Stimulated activated naive B cell treated with anti-CD40 and anti-IgM and Interleukin-4, amounts not matched to agents 10 μg/mL and 1 μg/mL and 100 μg/mL, for 72 hours (primary cell): ENCODE measurements at regions not wholly inside any gene's neighbourhood (a gene's known extent, or its start where the extent isn't known, plus 50 kb on each side); places are given as distances from the start of the nearest gene placed in this dataset.

Experiments
- ATAC-seq, 2 donors: fragments of 150-1000 bp; cut with Tn5 transposase; replicated peaks; 2 replicates each; pipeline ENCODE4 v1.10.0; 2021; ENCODE audit warnings: moderate library complexity in 1 of 2
- DNase-seq: peaks from one replicate; pipeline ENCODE4 v3.0.0; 2021
- H3K27ac Mint-ChIP-seq: one replicate; pipeline ENCODE4 v1.8.0; 2022; ENCODE audit warnings: mild to moderate bottlenecking, mixed read lengths
- H3K27me3 Mint-ChIP-seq, 2 donors: one replicate each; pipeline ENCODE4 v1.8.0; 2022; ENCODE audit warnings: mixed read lengths in 2 of 2
- H3K36me3 Mint-ChIP-seq, 2 donors: one replicate each; pipeline ENCODE4 v1.8.0; 2022; ENCODE audit warnings: mixed read lengths in 2 of 2, mild to moderate bottlenecking in 1 of 2
- H3K4me1 Mint-ChIP-seq, 2 donors: one replicate each; pipeline ENCODE4 v1.8.0; 2022; ENCODE audit warnings: mixed read lengths in 2 of 2, mild to moderate bottlenecking in 1 of 2
- H3K4me3 Mint-ChIP-seq, 2 donors: one replicate each; pipeline ENCODE4 v1.8.0; 2022; ENCODE audit warnings: mild to moderate bottlenecking in 2 of 2, mixed read lengths in 2 of 2, moderate library complexity in 1 of 2
- H3K9me3 Mint-ChIP-seq, 2 donors: one replicate each; pipeline ENCODE4 v1.8.0; 2022; ENCODE audit warnings: mixed read lengths in 2 of 2, mild to moderate bottlenecking in 1 of 2

- H3K27me3 Mint-ChIP-seq, result no peaks in the 10 kb centered on the region
- no peaks in the 10 kb centered on the region for H3K36me3 Mint-ChIP-seq
- no peak for DNase-seq
- no peak overlapping the region for H3K27ac Mint-ChIP-seq
- no peak overlapping the region for H3K4me3 Mint-ChIP-seq
- peak in 1 of 2 donors; percentile 23 for ATAC-seq
- no peaks in the 10 kb centered on the region for H3K4me1 Mint-ChIP-seq
- peaks cover 0 to 2% of the 10 kb centered on the region in 2 donors for H3K9me3 Mint-ChIP-seq
Measured at GRCh38 chr3:83034806-83035703, 1273.6 kb upstream of the GBE1 start.

GRCh38 chr3:83033133-83033532 lies 1271.7 kb upstream of the GBE1 start:
- H3K9me3 Mint-ChIP-seq, result peaks cover 0 to 6% of the 10 kb centered on the region in 2 donors
- no peak overlapping the region for H3K27ac Mint-ChIP-seq

GRCh38 chr3:83023086-83023485 lies 1261.6 kb upstream of the GBE1 start:
- H3K4me3 Mint-ChIP-seq, result no peak overlapping the region
- DNase-seq (no peak), ATAC-seq (no peak)
- H3K27me3 Mint-ChIP-seq, result no peaks in the 10 kb centered on the region
- H3K9me3 Mint-ChIP-seq, result peaks cover 0 to 3% of the 10 kb centered on the region in 2 donors
- no peaks in the 10 kb centered on the region for H3K36me3 Mint-ChIP-seq
- H3K27ac Mint-ChIP-seq, result no peak overlapping the region
- H3K4me1 Mint-ChIP-seq, result no peaks in the 10 kb centered on the region

More at GRCh38 chr3:83033133-83033532, 1271.7 kb upstream of the GBE1 start:
- ATAC-seq (no peak), DNase-seq (no peak)
- Mint-ChIP-seq H3K4me3 (no peak overlapping the region), H3K27me3 (no peaks in the 10 kb centered on the region), H3K36me3 (no peaks in the 10 kb centered on the region), H3K4me1 (no peaks in the 10 kb centered on the region)

GRCh38 chr3:83011481-83011880 lies 1250.0 kb upstream of the GBE1 start:
- no peaks in the 10 kb centered on the region for H3K9me3 Mint-ChIP-seq
- no peaks in the 10 kb centered on the region for H3K4me1 Mint-ChIP-seq
- no peak overlapping the region for H3K4me3 Mint-ChIP-seq
- H3K27ac Mint-ChIP-seq, result no peak overlapping the region
- no peaks in the 10 kb centered on the region for H3K27me3 Mint-ChIP-seq
- no peaks in the 10 kb centered on the region for H3K36me3 Mint-ChIP-seq
- ATAC-seq (no peak), DNase-seq (no peak)

- no peaks in the 10 kb centered on the region for H3K27me3 Mint-ChIP-seq
Measured at GRCh38 chr3:83003917-83004316, 1242.5 kb upstream of the GBE1 start.

GRCh38 chr3:83002869-83003445 lies 1241.5 kb upstream of the GBE1 start:
- no peaks in the 10 kb centered on the region for H3K27me3 Mint-ChIP-seq
- no peaks in the 10 kb centered on the region for H3K36me3 Mint-ChIP-seq
- H3K9me3 Mint-ChIP-seq, result peaks cover 0 to 2% of the 10 kb centered on the region in 2 donors
- no peak overlapping the region for H3K4me3 Mint-ChIP-seq
- no peak overlapping the region for H3K27ac Mint-ChIP-seq
- ATAC-seq (no peak), DNase-seq (no peak)
- H3K4me1 Mint-ChIP-seq, result no peaks in the 10 kb centered on the region

More at GRCh38 chr3:83003917-83004316, 1242.5 kb upstream of the GBE1 start:
- Mint-ChIP-seq H3K27ac (no peak overlapping the region), H3K36me3 (no peaks in the 10 kb centered on the region), H3K9me3 (peaks cover 0 to 2% of the 10 kb centered on the region in 2 donors), H3K4me3 (no peak overlapping the region), H3K4me1 (no peaks in the 10 kb centered on the region)
- no peak for ATAC-seq
- DNase-seq, result no peak

- DNase-seq, result no peak
- Mint-ChIP-seq H3K27me3 (no peaks in the 10 kb centered on the region), H3K27ac (no peak overlapping the region), H3K9me3 (peaks cover 0 to 6% of the 10 kb centered on the region in 2 donors), H3K4me3 (no peak overlapping the region), H3K4me1 (no peaks in the 10 kb centered on the region), H3K36me3 (no peaks in the 10 kb centered on the region)
- no peak for ATAC-seq
Measured at GRCh38 chr3:82999777-83000176, 1238.3 kb upstream of the GBE1 start.

GRCh38 chr3:82978368-82978767 lies 1216.9 kb upstream of the GBE1 start:
- peaks cover 3 to 7% of the 10 kb centered on the region in 2 donors for H3K9me3 Mint-ChIP-seq

GRCh38 chr3:82977871-82978270 lies 1216.4 kb upstream of the GBE1 start:
- no peak overlapping the region for H3K4me3 Mint-ChIP-seq
- no peak overlapping the region for H3K27ac Mint-ChIP-seq
- DNase-seq (no peak), ATAC-seq (no peak)
- H3K36me3 Mint-ChIP-seq, result no peaks in the 10 kb centered on the region
- peaks cover 3 to 4% of the 10 kb centered on the region in 2 donors for H3K9me3 Mint-ChIP-seq
- no peaks in the 10 kb centered on the region for H3K27me3 Mint-ChIP-seq
- no peaks in the 10 kb centered on the region for H3K4me1 Mint-ChIP-seq

More at GRCh38 chr3:82978368-82978767, 1216.9 kb upstream of the GBE1 start:
- Mint-ChIP-seq H3K4me1 (no peaks in the 10 kb centered on the region), H3K36me3 (no peaks in the 10 kb centered on the region), H3K27me3 (no peaks in the 10 kb centered on the region), H3K4me3 (no peak overlapping the region), H3K27ac (no peak overlapping the region)
- DNase-seq (no peak), ATAC-seq (no peak)

- DNase-seq (no peak), ATAC-seq (no peak)
- Mint-ChIP-seq H3K27me3 (no peaks in the 10 kb centered on the region), H3K36me3 (no peaks in the 10 kb centered on the region), H3K4me1 (no peaks in the 10 kb centered on the region), H3K27ac (no peak overlapping the region), H3K4me3 (no peak overlapping the region), H3K9me3 (peaks cover 2 to 3% of the 10 kb centered on the region in 2 donors)
Measured at GRCh38 chr3:82973791-82974190, 1212.3 kb upstream of the GBE1 start.

- Mint-ChIP-seq H3K4me1 (no peaks in the 10 kb centered on the region), H3K9me3 (no peaks in the 10 kb centered on the region), H3K27ac (no peak overlapping the region), H3K27me3 (no peaks in the 10 kb centered on the region), H3K4me3 (no peak overlapping the region), H3K36me3 (no peaks in the 10 kb centered on the region)
- DNase-seq, result no peak
- no peak for ATAC-seq
Measured at GRCh38 chr3:82960379-82960778, 1198.9 kb upstream of the GBE1 start.

GRCh38 chr3:82957696-82958095 lies 1196.3 kb upstream of the GBE1 start:
- Mint-ChIP-seq H3K36me3 (no peaks in the 10 kb centered on the region), H3K9me3 (peaks cover 4% of the 10 kb centered on the region in 2 donors), H3K27me3 (no peaks in the 10 kb centered on the region), H3K4me3 (no peak overlapping the region), H3K27ac (no peak overlapping the region), H3K4me1 (no peaks in the 10 kb centered on the region)
- ATAC-seq (no peak), DNase-seq (no peak)

- ATAC-seq, result no peak
- Mint-ChIP-seq H3K4me1 (no peaks in the 10 kb centered on the region), H3K27me3 (no peaks in the 10 kb centered on the region), H3K27ac (no peak overlapping the region), H3K9me3 (peaks cover 4% of the 10 kb centered on the region in 2 donors), H3K4me3 (no peak overlapping the region), H3K36me3 (no peaks in the 10 kb centered on the region)
- no peak for DNase-seq
Measured at GRCh38 chr3:82957079-82957478, 1195.6 kb upstream of the GBE1 start.

GRCh38 chr3:82954486-82954885 lies 1193.0 kb upstream of the GBE1 start:
- Mint-ChIP-seq H3K36me3 (no peaks in the 10 kb centered on the region), H3K9me3 (peaks cover 4% of the 10 kb centered on the region in 2 donors), H3K27ac (no peak overlapping the region), H3K4me1 (no peaks in the 10 kb centered on the region), H3K27me3 (no peaks in the 10 kb centered on the region), H3K4me3 (no peak overlapping the region)
- ATAC-seq (no peak), DNase-seq (no peak)

GRCh38 chr3:82942041-82942440 lies 1180.6 kb upstream of the GBE1 start:
- no peaks in the 10 kb centered on the region for H3K27me3 Mint-ChIP-seq
- ATAC-seq (no peak), DNase-seq (no peak)
- no peaks in the 10 kb centered on the region for H3K36me3 Mint-ChIP-seq
- no peak overlapping the region for H3K4me3 Mint-ChIP-seq
- H3K27ac Mint-ChIP-seq, result no peak overlapping the region
- peaks cover 4 to 9% of the 10 kb centered on the region in 2 donors for H3K9me3 Mint-ChIP-seq
- H3K4me1 Mint-ChIP-seq, result no peaks in the 10 kb centered on the region
